Endothelial cell (in vitro differentiated cells): ENCODE measurements at regions not wholly inside any gene's neighbourhood (a gene's known extent, or its start where the extent isn't known, plus 50 kb on each side); places are given as distances from the start of the nearest gene placed in this dataset.

ENCODE experiments used
- DNase-seq: peaks from one replicate; pipeline ENCODE4 v3.0.0; 2021; ENCODE audit warnings: low spot score
- H3K27ac Mint-ChIP-seq: one replicate; pipeline ENCODE4 v1.8.0; 2021; ENCODE audit warnings: mixed read lengths, inconsistent platforms; ENCODE audit not compliant: unreplicated experiment
- H3K27me3 Mint-ChIP-seq: one replicate; pipeline ENCODE4 v1.8.0; 2021; ENCODE audit warnings: mild to moderate bottlenecking, moderate library complexity, mixed read lengths, inconsistent platforms; ENCODE audit not compliant: unreplicated experiment
- H3K36me3 Mint-ChIP-seq: one replicate; pipeline ENCODE4 v1.8.0; 2021; ENCODE audit warnings: mild to moderate bottlenecking, low read depth, mixed read lengths, inconsistent platforms; ENCODE audit not compliant: unreplicated experiment
- H3K4me1 Mint-ChIP-seq: one replicate; pipeline ENCODE4 v1.8.0; 2021; ENCODE audit warnings: mild to moderate bottlenecking, mixed read lengths, inconsistent platforms; ENCODE audit not compliant: unreplicated experiment
- H3K4me3 Mint-ChIP-seq: one replicate; pipeline ENCODE4 v1.8.0; 2021; ENCODE audit warnings: mild to moderate bottlenecking, mixed read lengths, inconsistent platforms; ENCODE audit not compliant: unreplicated experiment
- H3K9me3 Mint-ChIP-seq: one replicate; pipeline ENCODE4 v1.8.0; 2021; ENCODE audit warnings: mixed read lengths, inconsistent platforms; ENCODE audit not compliant: unreplicated experiment
- CTCF ChIP-seq: fragments of 200-600 bp; sonication (generic); IDR thresholded peaks from one replicate; pipeline ENCODE4 v1.5.0; 2021; ENCODE audit warnings: antibody characterized with exemption; ENCODE audit not compliant: unreplicated experiment

GRCh38 chr15:87620393-87620792 is 636.1 kb downstream of the NTRK3 start:
- H3K4me3 Mint-ChIP-seq = no peak overlapping the region
- DNase-seq = no peak
- H3K27ac Mint-ChIP-seq = no peak overlapping the region
- H3K27me3 Mint-ChIP-seq = no peaks in the 10 kb centered on the region
- no peaks in the 10 kb centered on the region for H3K36me3 Mint-ChIP-seq
- TF ChIP-seq CTCF = no peak
- peaks cover 4% of the 10 kb centered on the region for H3K4me1 Mint-ChIP-seq
- no peaks in the 10 kb centered on the region for H3K9me3 Mint-ChIP-seq

- Mint-ChIP-seq H3K4me3 (no peak overlapping the region), H3K9me3 (no peaks in the 10 kb centered on the region), H3K27me3 (peaks cover 2% of the 10 kb centered on the region), H3K36me3 (no peaks in the 10 kb centered on the region), H3K4me1 (peaks cover 4% of the 10 kb centered on the region), H3K27ac (no peak overlapping the region)
- no peak for DNase-seq
- TF ChIP-seq CTCF = no peak
These were observed 637.2 kb downstream of the NTRK3 start for GRCh38 chr15:87619161-87619960.

- no peaks in the 10 kb centered on the region for H3K36me3 Mint-ChIP-seq
- no peak for DNase-seq
- H3K27me3 Mint-ChIP-seq = peaks cover 2% of the 10 kb centered on the region
- H3K4me3 Mint-ChIP-seq = no peak overlapping the region
- no peaks in the 10 kb centered on the region for H3K9me3 Mint-ChIP-seq
- no peak for TF ChIP-seq CTCF
- H3K4me1 Mint-ChIP-seq = peaks cover 4% of the 10 kb centered on the region
- H3K27ac Mint-ChIP-seq = no peak overlapping the region
These were observed 638.3 kb downstream of the NTRK3 start for GRCh38 chr15:87618203-87618725.

- Mint-ChIP-seq H3K27me3 (peaks cover 2% of the 10 kb centered on the region), H3K4me3 (no peak overlapping the region), H3K36me3 (no peaks in the 10 kb centered on the region), H3K4me1 (peaks cover 6% of the 10 kb centered on the region), H3K9me3 (no peaks in the 10 kb centered on the region), H3K27ac (no peak overlapping the region)
- no peak for DNase-seq
- TF ChIP-seq CTCF = no peak
These were observed 641.8 kb downstream of the NTRK3 start for GRCh38 chr15:87614704-87615103.

- DNase-seq = no peak
- peaks cover 2% of the 10 kb centered on the region for H3K27me3 Mint-ChIP-seq
- TF ChIP-seq CTCF = no peak
- H3K4me1 Mint-ChIP-seq = peaks cover 2% of the 10 kb centered on the region
- no peak overlapping the region for H3K27ac Mint-ChIP-seq
- no peaks in the 10 kb centered on the region for H3K9me3 Mint-ChIP-seq
- no peak overlapping the region for H3K4me3 Mint-ChIP-seq
- H3K36me3 Mint-ChIP-seq = no peaks in the 10 kb centered on the region
These were observed 646.2 kb downstream of the NTRK3 start for GRCh38 chr15:87610366-87610765.
